GDM1 (cell line): ENCODE measurements at regions not wholly inside any gene's neighbourhood (a gene's known extent, or its start where the extent isn't known, plus 50 kb on each side); places are given as distances from the start of the nearest gene placed in this dataset.
A peak's percentile ranks its signal among the peaks of the same experiment; 100 is the strongest.
"Not testable (repeated sequence)": the region's sequence is repeated elsewhere in the genome, so short reads cannot be mapped to it uniquely, and the experiment has no call there.

Experiments used
- DNase-seq: peaks from one replicate; lab custom pipeline; 2025; lab: John Stamatoyannopoulos, UW

GRCh38 chr15:55126111-55126510 lies 70.6 kb downstream of the RSL24D1 start:
- no peak for DNase-seq

GRCh38 chr15:55124616-55125015 lies 72.1 kb downstream of the RSL24D1 start:
- no peak for DNase-seq

- DNase-seq, result no peak
Observed at GRCh38 chr15:55118344-55118870, 78.3 kb downstream of the RSL24D1 start.

- no peak for DNase-seq
Observed at GRCh38 chr15:55116636-55117035, 80.1 kb downstream of the RSL24D1 start.

- DNase-seq, result no peak
Observed at GRCh38 chr15:55113736-55114135, 83.0 kb downstream of the RSL24D1 start.

GRCh38 chr15:55112706-55113105 lies 84.0 kb downstream of the RSL24D1 start:
- no peak for DNase-seq

- DNase-seq, result no peak
Observed at GRCh38 chr15:55110446-55110845, 86.3 kb downstream of the RSL24D1 start.

GRCh38 chr15:55108858-55109518 lies 87.8 kb downstream of the RSL24D1 start:
- peak; percentile 62 for DNase-seq

GRCh38 chr15:55108448-55108847 lies 88.3 kb downstream of the RSL24D1 start:
- no peak for DNase-seq

GRCh38 chr15:55106155-55106554 lies 90.6 kb downstream of the RSL24D1 start:
- no peak for DNase-seq

GRCh38 chr15:55094136-55094535 lies 102.6 kb downstream of the RSL24D1 start:
- DNase-seq, result no peak

- no peak for DNase-seq
Observed at GRCh38 chr15:55088207-55088606, 108.5 kb downstream of the RSL24D1 start.

GRCh38 chr15:55084673-55085072 lies 112.1 kb downstream of the RSL24D1 start:
- no peak for DNase-seq

- no peak for DNase-seq
Observed at GRCh38 chr15:55084216-55084615, 112.5 kb downstream of the RSL24D1 start.

- DNase-seq, result not testable (repeated sequence)
Observed at GRCh38 chr15:55077052-55077451, 119.7 kb downstream of the RSL24D1 start.

- no peak for DNase-seq
Observed at GRCh38 chr15:55074431-55074830, 122.3 kb downstream of the RSL24D1 start.

GRCh38 chr15:55063970-55064369 lies 132.8 kb downstream of the RSL24D1 start:
- DNase-seq, result not testable (repeated sequence)

GRCh38 chr15:55060836-55061235 lies 135.9 kb downstream of the RSL24D1 start:
- DNase-seq, result no peak

- no peak for DNase-seq
Observed at GRCh38 chr15:55056500-55056899, 140.2 kb downstream of the RSL24D1 start.

- DNase-seq, result no peak
Observed at GRCh38 chr15:55044162-55044561, 152.6 kb downstream of the RSL24D1 start.

GRCh38 chr15:55037071-55037470 lies 159.7 kb downstream of the RSL24D1 start:
- no peak for DNase-seq

GRCh38 chr15:55035749-55036148 lies 161.0 kb downstream of the RSL24D1 start:
- DNase-seq, result no peak

- DNase-seq, result no peak
Observed at GRCh38 chr15:55033574-55033973, 163.2 kb downstream of the RSL24D1 start.

- no peak for DNase-seq
Observed at GRCh38 chr15:55031727-55032126, 165.0 kb downstream of the RSL24D1 start.
